Nephron progenitor cell (in vitro differentiated cells): ENCODE measurements at regions not wholly inside any gene's neighbourhood (a gene's known extent, or its start where the extent isn't known, plus 50 kb on each side); places are given as distances from the start of the nearest gene placed in this dataset.

ENCODE experiments used
- DNase-seq: peaks from one replicate; pipeline ENCODE4 v3.0.0; 2021
- H3K27ac Mint-ChIP-seq: 2 replicates; pipeline ENCODE4 v1.8.0; 2021; ENCODE audit warnings: mild to moderate bottlenecking, moderate library complexity, mixed read lengths
- H3K27me3 Mint-ChIP-seq: 2 replicates; pipeline ENCODE4 v1.8.0; 2021; ENCODE audit warnings: mild to moderate bottlenecking, low read depth, mixed read lengths; ENCODE audit not compliant: poor library complexity
- H3K36me3 Mint-ChIP-seq: 2 replicates; pipeline ENCODE4 v1.8.0; 2021; ENCODE audit warnings: low read depth, mixed read lengths
- H3K4me1 Mint-ChIP-seq: 2 replicates; pipeline ENCODE4 v1.8.0; 2021; ENCODE audit warnings: mixed read lengths
- H3K4me3 Mint-ChIP-seq: 2 replicates; pipeline ENCODE4 v1.8.0; 2021; ENCODE audit warnings: mild to moderate bottlenecking, moderate library complexity, mixed read lengths
- H3K9me3 Mint-ChIP-seq: 2 replicates; pipeline ENCODE4 v1.8.0; 2021; ENCODE audit warnings: mild to moderate bottlenecking, moderate library complexity, mixed read lengths
- TF ChIP-seq, protein P1 (sequence below): fragments of 200-600 bp; sonication (generic); IDR thresholded peaks from 2 replicates; pipeline ENCODE4 v1.5.0; 2021; ENCODE audit warnings: antibody characterized with exemption

DNA sequence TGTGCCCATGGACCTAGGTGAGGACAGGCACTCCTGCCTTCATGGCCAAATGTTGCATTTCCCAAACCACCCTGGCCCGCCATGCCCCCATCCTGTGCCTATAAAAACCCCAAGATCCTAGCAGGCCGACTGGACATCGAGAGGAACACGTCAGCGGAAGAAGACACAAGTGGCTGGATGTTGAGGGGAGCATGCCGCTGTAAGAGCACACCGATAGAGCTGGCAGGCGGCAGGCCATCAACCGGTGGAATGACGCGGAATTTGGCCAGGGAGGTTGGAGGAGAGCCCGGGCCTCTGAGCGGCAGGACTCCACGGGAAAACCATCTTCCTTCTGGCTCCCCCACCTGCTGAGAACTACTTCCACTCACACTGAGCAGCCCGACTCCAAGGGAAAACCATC is 361.1 kb upstream of the TMPRSS15 start:
- Mint-ChIP-seq H3K4me3 (no peak overlapping the region), H3K36me3 (no peaks in the 10 kb centered on the region), H3K9me3 (no peaks in the 10 kb centered on the region), H3K27ac (no peak overlapping the region), H3K4me1 (no peaks in the 10 kb centered on the region), H3K27me3 (no peaks in the 10 kb centered on the region)
- DNase-seq: no peak
- TF ChIP-seq, protein P1, sequence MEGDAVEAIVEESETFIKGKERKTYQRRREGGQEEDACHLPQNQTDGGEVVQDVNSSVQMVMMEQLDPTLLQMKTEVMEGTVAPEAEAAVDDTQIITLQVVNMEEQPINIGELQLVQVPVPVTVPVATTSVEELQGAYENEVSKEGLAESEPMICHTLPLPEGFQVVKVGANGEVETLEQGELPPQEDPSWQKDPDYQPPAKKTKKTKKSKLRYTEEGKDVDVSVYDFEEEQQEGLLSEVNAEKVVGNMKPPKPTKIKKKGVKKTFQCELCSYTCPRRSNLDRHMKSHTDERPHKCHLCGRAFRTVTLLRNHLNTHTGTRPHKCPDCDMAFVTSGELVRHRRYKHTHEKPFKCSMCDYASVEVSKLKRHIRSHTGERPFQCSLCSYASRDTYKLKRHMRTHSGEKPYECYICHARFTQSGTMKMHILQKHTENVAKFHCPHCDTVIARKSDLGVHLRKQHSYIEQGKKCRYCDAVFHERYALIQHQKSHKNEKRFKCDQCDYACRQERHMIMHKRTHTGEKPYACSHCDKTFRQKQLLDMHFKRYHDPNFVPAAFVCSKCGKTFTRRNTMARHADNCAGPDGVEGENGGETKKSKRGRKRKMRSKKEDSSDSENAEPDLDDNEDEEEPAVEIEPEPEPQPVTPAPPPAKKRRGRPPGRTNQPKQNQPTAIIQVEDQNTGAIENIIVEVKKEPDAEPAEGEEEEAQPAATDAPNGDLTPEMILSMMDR: no peak

DNA sequence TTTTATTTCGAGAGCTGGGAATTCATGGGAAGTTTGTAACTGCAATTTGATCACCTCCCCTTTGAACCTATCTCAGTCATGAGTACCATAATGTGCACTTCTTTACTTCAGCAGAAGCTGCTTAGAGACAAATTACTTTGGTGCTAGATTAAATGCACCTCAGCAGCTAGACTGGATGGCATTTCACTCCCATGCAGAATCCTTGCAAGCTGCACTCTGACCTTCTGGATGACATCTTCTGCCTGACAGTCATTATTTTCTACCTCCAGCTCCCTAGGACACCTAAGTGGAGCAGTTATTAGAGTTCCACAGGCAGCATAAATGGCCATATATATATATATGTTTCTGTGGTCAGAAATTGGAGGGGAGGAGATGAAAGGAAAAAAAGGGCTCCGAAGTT is 366.0 kb upstream of the TMPRSS15 start:
- H3K27ac Mint-ChIP-seq: no peak overlapping the region
- no peaks in the 10 kb centered on the region for H3K27me3 Mint-ChIP-seq
- no peaks in the 10 kb centered on the region for H3K9me3 Mint-ChIP-seq
- no peak for DNase-seq
- no peak overlapping the region for H3K4me3 Mint-ChIP-seq
- no peaks in the 10 kb centered on the region for H3K36me3 Mint-ChIP-seq
- TF ChIP-seq, protein P1: no peak
- H3K4me1 Mint-ChIP-seq: no peaks in the 10 kb centered on the region

DNA sequence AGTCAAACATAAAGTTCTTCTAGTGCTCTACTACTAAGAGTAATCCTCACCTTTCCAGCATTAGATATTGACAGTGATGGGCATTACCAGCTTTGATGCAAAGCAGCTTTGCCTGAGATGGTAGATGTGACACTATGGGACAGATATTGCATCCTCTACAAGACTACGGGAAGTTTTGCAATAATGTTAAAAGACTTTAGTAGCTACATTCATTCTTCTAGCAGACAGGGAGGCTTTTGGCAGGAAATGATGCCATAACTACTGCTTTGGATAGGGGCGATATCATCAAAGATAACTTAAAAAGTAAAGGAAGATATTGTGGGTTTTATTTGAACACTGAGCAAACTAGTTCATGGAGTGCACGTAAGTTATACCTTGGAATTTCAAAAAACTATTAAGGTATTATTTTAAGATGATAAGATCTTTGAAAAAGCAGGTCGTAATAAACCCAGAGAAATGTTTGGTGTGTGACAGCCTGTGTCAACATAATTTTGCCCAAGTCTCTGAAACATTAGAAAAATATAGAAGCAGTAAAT is 368.3 kb upstream of the TMPRSS15 start:
- no peak overlapping the region for H3K27ac Mint-ChIP-seq
- no peak overlapping the region for H3K4me3 Mint-ChIP-seq
- H3K27me3 Mint-ChIP-seq: no peaks in the 10 kb centered on the region
- H3K4me1 Mint-ChIP-seq: no peaks in the 10 kb centered on the region
- DNase-seq: no peak
- TF ChIP-seq, protein P1: no peak
- no peaks in the 10 kb centered on the region for H3K36me3 Mint-ChIP-seq
- no peaks in the 10 kb centered on the region for H3K9me3 Mint-ChIP-seq

DNA sequence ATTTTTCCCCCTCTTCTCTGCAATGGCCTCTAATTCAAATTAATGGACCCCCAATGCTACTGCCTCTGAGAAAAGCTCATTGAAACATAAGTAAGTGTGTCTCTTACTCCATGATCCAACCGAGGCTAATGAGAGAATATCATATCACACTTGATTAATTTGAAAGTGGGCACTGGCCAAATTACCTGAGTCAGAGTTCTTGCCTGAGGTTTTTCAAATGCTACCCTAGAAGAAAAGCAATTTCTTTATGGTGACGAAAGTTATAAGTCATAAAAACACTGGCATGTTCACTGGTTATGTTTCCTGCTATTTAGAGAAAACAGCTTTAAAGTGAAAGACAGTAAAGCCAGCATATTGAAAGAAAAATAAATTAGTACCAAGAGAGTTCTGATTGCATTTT is 368.8 kb upstream of the TMPRSS15 start:
- Mint-ChIP-seq H3K27me3 (no peaks in the 10 kb centered on the region), H3K9me3 (no peaks in the 10 kb centered on the region), H3K4me1 (no peaks in the 10 kb centered on the region), H3K4me3 (no peak overlapping the region), H3K36me3 (no peaks in the 10 kb centered on the region), H3K27ac (no peak overlapping the region)
- TF ChIP-seq, protein P1: no peak
- DNase-seq: no peak

DNA sequence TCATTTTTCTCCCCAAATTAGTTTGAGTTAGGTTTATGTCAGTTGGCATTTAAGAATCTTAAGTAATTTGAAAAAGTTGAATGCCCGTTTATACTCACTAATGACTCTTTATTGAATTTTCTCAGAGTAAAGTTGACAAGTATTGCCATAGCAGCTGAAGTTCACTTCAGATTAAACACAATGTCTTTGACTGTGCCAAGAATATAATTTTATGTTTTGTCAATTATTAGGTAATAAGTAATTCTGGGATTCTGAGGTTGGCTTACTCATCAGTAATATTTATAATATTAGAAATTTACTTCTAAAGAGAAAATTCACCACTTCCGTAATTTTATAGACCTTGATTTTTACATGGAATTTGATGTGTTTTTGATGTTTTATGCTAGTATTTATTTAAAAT is 369.3 kb upstream of the TMPRSS15 start:
- no peak overlapping the region for H3K4me3 Mint-ChIP-seq
- TF ChIP-seq, protein P1: no peak
- H3K36me3 Mint-ChIP-seq: no peaks in the 10 kb centered on the region
- no peak for DNase-seq
- no peak overlapping the region for H3K27ac Mint-ChIP-seq
- no peaks in the 10 kb centered on the region for H3K27me3 Mint-ChIP-seq
- no peaks in the 10 kb centered on the region for H3K9me3 Mint-ChIP-seq
- H3K4me1 Mint-ChIP-seq: no peaks in the 10 kb centered on the region

DNA sequence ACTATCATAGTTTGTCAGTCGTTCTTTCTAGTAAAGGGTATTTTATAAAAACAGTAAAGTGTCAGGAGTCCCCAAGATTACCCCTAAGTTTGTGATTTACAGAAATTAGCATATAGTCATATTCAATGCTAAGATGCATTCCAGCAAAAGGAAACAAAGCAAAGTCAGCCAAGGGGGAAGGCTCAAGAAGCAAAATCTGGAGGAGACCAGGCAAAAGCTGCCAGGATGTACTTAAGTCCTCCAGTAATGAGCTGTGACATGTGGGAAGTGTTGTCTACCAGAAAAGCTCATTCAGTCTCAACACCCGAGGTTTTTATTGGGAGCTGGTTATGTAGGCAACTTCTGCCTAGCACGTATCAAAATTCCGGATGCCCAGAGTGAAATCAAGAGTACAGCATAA is 373.4 kb upstream of the TMPRSS15 start:
- Mint-ChIP-seq H3K36me3 (no peaks in the 10 kb centered on the region), H3K27ac (no peak overlapping the region), H3K4me1 (no peaks in the 10 kb centered on the region), H3K9me3 (no peaks in the 10 kb centered on the region), H3K4me3 (no peak overlapping the region), H3K27me3 (no peaks in the 10 kb centered on the region)
- DNase-seq: no peak
- TF ChIP-seq, protein P1: no peak
